ENCODE measurements at regions not wholly inside any gene's neighbourhood (a gene's known extent, or its start where the extent isn't known, plus 50 kb on each side); places are given as distances from the start of the nearest gene placed in this dataset.

DNA sequence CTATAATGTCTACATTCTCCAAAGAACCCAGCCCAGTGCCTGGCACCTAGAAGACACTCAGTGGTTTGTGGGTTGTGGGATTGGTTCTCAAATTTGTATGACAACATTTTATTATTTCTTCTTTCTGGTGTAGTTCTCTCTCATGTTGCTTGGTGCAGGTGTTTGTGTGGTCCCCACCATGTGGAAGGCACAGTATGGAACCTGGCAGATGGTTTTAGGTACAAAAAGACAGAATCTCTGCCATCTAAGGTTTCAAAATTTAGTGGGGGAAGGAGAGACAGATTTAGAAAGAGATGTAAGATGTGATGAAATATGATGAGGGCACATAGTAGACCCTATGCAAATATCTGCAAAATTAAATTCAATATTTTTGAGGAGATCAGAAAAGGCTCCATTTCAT, 323.8 kb downstream of the CDK5RAP2 start:
- Histone ChIP-seq H3K36me3 (ENCODE audit: control insufficient read depth, low read length) (no peaks in the 10 kb centered on the region), H3K9me3 (ENCODE audit: control insufficient read depth, insufficient read depth, low read length) (no peaks in the 10 kb centered on the region), H3K4me3 (ENCODE audit: low read length) (no peak overlapping the region), H3F3A (ENCODE audit: control insufficient read depth, insufficient read depth) (no peaks in the 10 kb centered on the region), H3K27me3 (ENCODE audit: control insufficient read depth, low read length) (0 out of 2 replicates have a peak, but pooled peaks cover 8% of the 10 kb centered on the region), H3K4me2 (ENCODE audit: low read length) (no peak overlapping the region), H3K79me2 (ENCODE audit: control insufficient read depth, low read length) (no peaks in the 10 kb centered on the region), H3K27ac (ENCODE audit: low read depth, low read length) (no peak overlapping the region), H4K20me1 (ENCODE audit: control insufficient read depth, insufficient read depth, low read depth, low read length) (no peaks in the 10 kb centered on the region), H3K9me2 (replicated peaks; ENCODE audit: control insufficient read depth, low read length) (no peaks in the 10 kb centered on the region), H3K4me1 (ENCODE audit: control insufficient read depth, low read length) (no peaks in the 10 kb centered on the region)
- TF ChIP-seq, protein P1, sequence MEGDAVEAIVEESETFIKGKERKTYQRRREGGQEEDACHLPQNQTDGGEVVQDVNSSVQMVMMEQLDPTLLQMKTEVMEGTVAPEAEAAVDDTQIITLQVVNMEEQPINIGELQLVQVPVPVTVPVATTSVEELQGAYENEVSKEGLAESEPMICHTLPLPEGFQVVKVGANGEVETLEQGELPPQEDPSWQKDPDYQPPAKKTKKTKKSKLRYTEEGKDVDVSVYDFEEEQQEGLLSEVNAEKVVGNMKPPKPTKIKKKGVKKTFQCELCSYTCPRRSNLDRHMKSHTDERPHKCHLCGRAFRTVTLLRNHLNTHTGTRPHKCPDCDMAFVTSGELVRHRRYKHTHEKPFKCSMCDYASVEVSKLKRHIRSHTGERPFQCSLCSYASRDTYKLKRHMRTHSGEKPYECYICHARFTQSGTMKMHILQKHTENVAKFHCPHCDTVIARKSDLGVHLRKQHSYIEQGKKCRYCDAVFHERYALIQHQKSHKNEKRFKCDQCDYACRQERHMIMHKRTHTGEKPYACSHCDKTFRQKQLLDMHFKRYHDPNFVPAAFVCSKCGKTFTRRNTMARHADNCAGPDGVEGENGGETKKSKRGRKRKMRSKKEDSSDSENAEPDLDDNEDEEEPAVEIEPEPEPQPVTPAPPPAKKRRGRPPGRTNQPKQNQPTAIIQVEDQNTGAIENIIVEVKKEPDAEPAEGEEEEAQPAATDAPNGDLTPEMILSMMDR (IDR thresholded peaks at IDR 0.05; ENCODE audit: low read depth, low read length, poor library complexity, severe bottlenecking) = no peak
- TF ChIP-seq EZH2phosphoT487 (IDR thresholded peaks at IDR 0.05; ENCODE audit: borderline replicate concordance, low read length) = no peak

DNA sequence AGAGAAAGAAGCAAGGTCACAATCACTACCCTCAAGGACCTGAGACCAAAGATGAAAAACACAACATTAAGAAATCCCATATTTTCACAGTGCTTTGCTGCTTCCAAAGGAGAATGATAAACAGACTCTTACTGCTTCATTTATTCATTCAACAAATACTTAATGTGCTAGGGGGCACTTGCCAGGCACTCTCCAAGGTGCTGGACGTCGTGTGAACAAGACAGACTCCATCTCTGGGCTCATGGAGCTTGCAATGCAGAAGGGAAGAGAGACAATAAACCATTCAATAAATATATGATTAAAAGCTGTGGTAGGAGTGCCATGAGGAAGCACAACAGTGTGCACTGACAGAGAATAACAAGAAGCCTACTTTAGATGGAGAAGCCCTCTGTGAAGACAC, 327.7 kb downstream of the CDK5RAP2 start:
- no peak overlapping the region for H3K27ac ChIP-seq (ENCODE audit: low read depth, low read length)
- no peak overlapping the region for H3K4me2 ChIP-seq (ENCODE audit: low read length)
- H3K9me2 ChIP-seq (replicated peaks; ENCODE audit: control insufficient read depth, low read length) = no peaks in the 10 kb centered on the region
- H3K4me1 ChIP-seq (ENCODE audit: control insufficient read depth, low read length) = no peaks in the 10 kb centered on the region
- TF ChIP-seq EZH2phosphoT487 (IDR thresholded peaks at IDR 0.05; ENCODE audit: borderline replicate concordance, low read length) = no peak
- TF ChIP-seq, protein P1 (IDR thresholded peaks at IDR 0.05; ENCODE audit: low read depth, low read length, poor library complexity, severe bottlenecking) = no peak
- H3K9me3 ChIP-seq (ENCODE audit: control insufficient read depth, insufficient read depth, low read length) = no peaks in the 10 kb centered on the region
- no peaks in the 10 kb centered on the region for H3K79me2 ChIP-seq (ENCODE audit: control insufficient read depth, low read length)
- no peaks in the 10 kb centered on the region for H3F3A ChIP-seq (ENCODE audit: control insufficient read depth, insufficient read depth)
- no peak overlapping the region for H3K4me3 ChIP-seq (ENCODE audit: low read length)
- no peaks in the 10 kb centered on the region for H4K20me1 ChIP-seq (ENCODE audit: control insufficient read depth, insufficient read depth, low read depth, low read length)
- H3K27me3 ChIP-seq (ENCODE audit: control insufficient read depth, low read length) = 0 out of 2 replicates have a peak, but pooled peaks cover 3% of the 10 kb centered on the region
- no peaks in the 10 kb centered on the region for H3K36me3 ChIP-seq (ENCODE audit: control insufficient read depth, low read length)

DNA sequence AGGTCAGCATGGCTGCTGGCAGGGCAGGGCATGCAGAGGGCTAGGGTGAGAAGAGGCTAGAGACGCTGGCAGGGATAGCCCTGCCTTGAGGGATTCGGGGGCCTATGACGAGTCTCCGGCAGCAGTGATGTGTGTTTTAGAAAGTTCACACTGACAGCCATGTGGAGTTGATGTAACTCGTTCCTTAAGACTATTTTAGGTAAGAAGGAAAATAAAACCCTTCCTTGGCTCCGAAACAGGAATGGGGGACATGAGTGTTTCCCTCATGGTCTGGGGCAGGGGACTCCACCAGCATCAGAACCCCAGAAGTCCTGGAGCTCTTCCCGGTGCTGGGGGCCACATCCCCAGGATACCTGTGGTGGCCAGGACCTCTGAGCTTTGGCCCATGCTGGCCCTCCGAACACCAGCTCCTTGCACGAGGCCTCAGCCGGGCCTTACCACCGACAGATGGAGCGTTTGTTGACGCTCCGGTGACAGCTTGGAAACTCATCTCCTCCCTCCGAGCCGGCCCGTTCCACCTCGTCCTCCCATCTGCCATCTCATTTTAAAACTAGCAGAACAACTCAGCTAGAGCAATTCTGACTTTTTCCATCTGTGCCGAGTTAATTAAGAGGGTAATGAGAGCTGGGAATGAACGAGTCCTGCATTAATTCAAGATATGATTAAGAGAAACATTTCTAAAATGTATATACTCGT, 337.7 kb downstream of the CDK5RAP2 start:
- no peaks in the 10 kb centered on the region for H3F3A ChIP-seq (ENCODE audit: control insufficient read depth, insufficient read depth)
- H3K36me3 ChIP-seq (ENCODE audit: control insufficient read depth, low read length) = no peaks in the 10 kb centered on the region
- no peaks in the 10 kb centered on the region for H3K27me3 ChIP-seq (ENCODE audit: control insufficient read depth, low read length)
- H3K4me1 ChIP-seq (ENCODE audit: control insufficient read depth, low read length) = no peaks in the 10 kb centered on the region
- TF ChIP-seq, protein P1 (IDR thresholded peaks at IDR 0.05; ENCODE audit: low read depth, low read length, poor library complexity, severe bottlenecking) = no peak
- no peak for TF ChIP-seq EZH2phosphoT487 (IDR thresholded peaks at IDR 0.05; ENCODE audit: borderline replicate concordance, low read length)
- H3K4me2 ChIP-seq (ENCODE audit: low read length) = no peak overlapping the region
- H3K9me3 ChIP-seq (ENCODE audit: control insufficient read depth, insufficient read depth, low read length) = no peaks in the 10 kb centered on the region
- H4K20me1 ChIP-seq (ENCODE audit: control insufficient read depth, insufficient read depth, low read depth, low read length) = no peaks in the 10 kb centered on the region
- H3K9me2 ChIP-seq (replicated peaks; ENCODE audit: control insufficient read depth, low read length) = no peaks in the 10 kb centered on the region
- no peak overlapping the region for H3K27ac ChIP-seq (ENCODE audit: low read depth, low read length)
- H3K4me3 ChIP-seq (ENCODE audit: low read length) = no peak overlapping the region
- H3K79me2 ChIP-seq (ENCODE audit: control insufficient read depth, low read length) = no peaks in the 10 kb centered on the region

All from DOHH2 (cell line).